Calu3 (cell line): ENCODE measurements at regions not wholly inside any gene's neighbourhood (a gene's known extent, or its start where the extent isn't known, plus 50 kb on each side); places are given as distances from the start of the nearest gene placed in this dataset.

ENCODE experiments used
- BruUV-seq: library from RNA; stranded (reverse); fragments of 400-500 nt; replicated peaks from 2 replicates; lab custom pipeline; 2021; lab: Mats Ljungman, UMichigan
- CTCF ChIA-PET: fragments of 300-600 bp; sonication (Branson Sonifier 250); formaldehyde crosslinking; loops from one replicate; lab custom pipeline; 2022; ENCODE audit warnings: antibody characterized with exemption; lab: Charles Lee
- DNase-seq: peaks from one replicate; pipeline ENCODE4 v3.0.0; 2022
- H3K27ac Mint-ChIP-seq: one replicate; pipeline ENCODE4 v1.8.0; 2022; ENCODE audit warnings: mixed read lengths; ENCODE audit not compliant: unreplicated experiment
- H3K27me3 Mint-ChIP-seq: one replicate; pipeline ENCODE4 v1.8.0; 2022; ENCODE audit warnings: mixed read lengths; ENCODE audit not compliant: unreplicated experiment
- H3K36me3 Mint-ChIP-seq: one replicate; pipeline ENCODE4 v1.8.0; 2022; ENCODE audit warnings: mild to moderate bottlenecking, moderate library complexity, mixed read lengths; ENCODE audit not compliant: insufficient read depth, unreplicated experiment
- H3K4me1 Mint-ChIP-seq: one replicate; pipeline ENCODE4 v1.8.0; 2022; ENCODE audit warnings: mild to moderate bottlenecking, low read depth, mixed read lengths; ENCODE audit not compliant: unreplicated experiment
- H3K4me3 Mint-ChIP-seq: one replicate; pipeline ENCODE4 v1.8.0; 2022; ENCODE audit warnings: mild to moderate bottlenecking, low read depth, moderate library complexity, mixed read lengths; ENCODE audit not compliant: unreplicated experiment
- H3K9me3 Mint-ChIP-seq: one replicate; pipeline ENCODE4 v1.8.0; 2022; ENCODE audit warnings: low read depth, mixed read lengths; ENCODE audit not compliant: unreplicated experiment
- intact Hi-C: fragments of 100-400 bp; cut with micrococcal nuclease; formaldehyde crosslinking; loops from one replicate; pipeline ENCODE4 v1.10.0; 2022; ENCODE audit not compliant: unreplicated experiment
- TF ChIP-seq, protein P1 (sequence below): fragments of 200-600 bp; IDR thresholded peaks from one replicate; pipeline ENCODE4 v1.8.0; 2022; ENCODE audit warnings: antibody characterized with exemption; ENCODE audit not compliant: unreplicated experiment

DNA sequence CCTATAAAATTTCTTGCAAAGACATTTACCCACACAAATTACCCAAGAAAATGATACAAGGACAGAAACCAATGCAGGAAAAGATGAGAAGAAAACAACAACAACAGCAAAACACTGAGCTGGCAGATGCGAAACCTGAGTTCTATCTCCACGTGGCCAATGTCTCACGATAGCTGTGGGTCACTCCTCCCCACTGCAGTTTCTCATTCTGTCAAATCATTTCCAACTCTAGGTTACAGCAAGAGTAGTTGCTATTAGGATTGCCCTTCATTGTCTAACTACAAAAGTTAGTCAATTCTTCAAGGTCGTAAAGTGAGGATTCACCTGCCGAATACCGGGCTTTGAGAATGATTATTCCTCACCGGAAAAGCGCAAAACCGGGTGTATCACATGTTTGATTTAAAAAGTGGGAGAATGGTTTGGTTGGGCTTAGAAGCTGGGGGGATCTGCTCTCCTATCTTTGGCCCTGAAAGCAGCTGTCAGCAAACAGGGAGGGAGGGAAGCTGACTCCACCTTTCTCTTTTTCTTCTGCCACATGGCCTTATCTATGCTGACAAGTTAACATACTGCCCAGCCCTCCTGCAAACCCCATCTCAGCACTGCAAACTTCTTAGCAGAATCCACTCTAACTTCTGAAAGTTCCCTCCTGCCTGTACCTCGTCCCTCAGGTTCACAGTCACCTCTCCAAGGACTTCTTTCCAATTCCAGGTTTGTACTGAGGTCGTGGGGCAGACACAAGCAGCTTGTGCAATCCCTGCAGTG lies 473.0 kb downstream of the SOX11 start:
- no peak overlapping the region for H3K27ac Mint-ChIP-seq

GRCh38 chr2:6167592-6168138 lies 475.5 kb downstream of the SOX11 start:
- TF ChIP-seq, protein P1, sequence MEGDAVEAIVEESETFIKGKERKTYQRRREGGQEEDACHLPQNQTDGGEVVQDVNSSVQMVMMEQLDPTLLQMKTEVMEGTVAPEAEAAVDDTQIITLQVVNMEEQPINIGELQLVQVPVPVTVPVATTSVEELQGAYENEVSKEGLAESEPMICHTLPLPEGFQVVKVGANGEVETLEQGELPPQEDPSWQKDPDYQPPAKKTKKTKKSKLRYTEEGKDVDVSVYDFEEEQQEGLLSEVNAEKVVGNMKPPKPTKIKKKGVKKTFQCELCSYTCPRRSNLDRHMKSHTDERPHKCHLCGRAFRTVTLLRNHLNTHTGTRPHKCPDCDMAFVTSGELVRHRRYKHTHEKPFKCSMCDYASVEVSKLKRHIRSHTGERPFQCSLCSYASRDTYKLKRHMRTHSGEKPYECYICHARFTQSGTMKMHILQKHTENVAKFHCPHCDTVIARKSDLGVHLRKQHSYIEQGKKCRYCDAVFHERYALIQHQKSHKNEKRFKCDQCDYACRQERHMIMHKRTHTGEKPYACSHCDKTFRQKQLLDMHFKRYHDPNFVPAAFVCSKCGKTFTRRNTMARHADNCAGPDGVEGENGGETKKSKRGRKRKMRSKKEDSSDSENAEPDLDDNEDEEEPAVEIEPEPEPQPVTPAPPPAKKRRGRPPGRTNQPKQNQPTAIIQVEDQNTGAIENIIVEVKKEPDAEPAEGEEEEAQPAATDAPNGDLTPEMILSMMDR = no peak
- no TSS peak for BruUV-seq
- Mint-ChIP-seq H3K27me3 (peaks cover 14% of the 10 kb centered on the region), H3K27ac (no peak overlapping the region), H3K4me3 (no peak overlapping the region), H3K36me3 (no peaks in the 10 kb centered on the region), H3K4me1 (no peaks in the 10 kb centered on the region), H3K9me3 (no peaks in the 10 kb centered on the region)
- no peak for DNase-seq
- CTCF ChIA-PET = no interaction called here
- intact Hi-C loops = loop anchor here (2.0 kb wide), 1 partner anchor 23 kb away; no protein-coding TSS in a partner anchor

More for the DNA sequence above, 473.0 kb downstream of the SOX11 start:
- no peaks in the 10 kb centered on the region for H3K9me3 Mint-ChIP-seq
- CTCF ChIA-PET = no interaction called here
- intact Hi-C loops = no loop called here
- BruUV-seq = no TSS peak
- no peaks in the 10 kb centered on the region for H3K4me1 Mint-ChIP-seq
- no peak overlapping the region for H3K4me3 Mint-ChIP-seq
- no peak for DNase-seq
- H3K36me3 Mint-ChIP-seq = no peaks in the 10 kb centered on the region
- peaks cover 14% of the 10 kb centered on the region for H3K27me3 Mint-ChIP-seq
- TF ChIP-seq, protein P1 = no peak

DNA sequence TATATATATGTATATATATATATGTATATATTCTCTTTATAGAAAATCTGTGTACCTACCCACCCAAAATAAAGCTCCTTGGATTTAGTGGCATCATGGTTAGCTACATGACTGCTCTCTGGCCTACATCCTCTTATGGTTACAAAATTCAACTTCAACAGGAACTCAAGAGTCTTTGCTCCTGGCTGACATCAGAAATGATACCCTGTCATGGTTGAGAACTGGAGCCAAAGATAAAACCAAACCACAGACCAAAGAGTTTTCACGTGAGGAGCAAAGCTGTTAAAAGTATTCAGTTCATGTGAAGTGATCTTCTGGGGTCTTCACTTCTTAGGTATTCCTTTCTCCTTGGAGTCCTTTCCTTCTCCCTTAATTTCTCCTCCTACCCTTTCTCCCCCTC lies 476.3 kb downstream of the SOX11 start:
- H3K36me3 Mint-ChIP-seq = no peaks in the 10 kb centered on the region
- no peaks in the 10 kb centered on the region for H3K9me3 Mint-ChIP-seq
- H3K4me3 Mint-ChIP-seq = no peak overlapping the region
- no peak for DNase-seq
- intact Hi-C loops = loop anchor here (2.0 kb wide), 1 partner anchor 24 kb away; no protein-coding TSS in a partner anchor
- H3K27me3 Mint-ChIP-seq = peaks cover 14% of the 10 kb centered on the region
- TF ChIP-seq, protein P1 = no peak
- no peak overlapping the region for H3K27ac Mint-ChIP-seq
- CTCF ChIA-PET = no interaction called here
- no peaks in the 10 kb centered on the region for H3K4me1 Mint-ChIP-seq
- BruUV-seq = no TSS peak

GRCh38 chr2:6171294-6171693 lies 479.1 kb downstream of the SOX11 start:
- CTCF ChIA-PET = interaction anchor here (1.2 kb wide), 1 partner anchor 11 kb away, joined by 4 read pairs; no protein-coding TSS in a partner anchor
- peaks cover 2% of the 10 kb centered on the region for H3K9me3 Mint-ChIP-seq
- H3K4me1 Mint-ChIP-seq = no peaks in the 10 kb centered on the region
- TF ChIP-seq, protein P1 = no peak
- no peak overlapping the region for H3K27ac Mint-ChIP-seq
- DNase-seq = no peak
- intact Hi-C loops = no loop called here
- H3K4me3 Mint-ChIP-seq = no peak overlapping the region
- H3K36me3 Mint-ChIP-seq = no peaks in the 10 kb centered on the region
- H3K27me3 Mint-ChIP-seq = peaks cover 3% of the 10 kb centered on the region
- no TSS peak for BruUV-seq
